IMR-90 (cell line): ENCODE measurements at regions not wholly inside any gene's neighbourhood (a gene's known extent, or its start where the extent isn't known, plus 50 kb on each side); places are given as distances from the start of the nearest gene placed in this dataset.

Source experiments
- ATAC-seq: fragments of 200-7000 bp; cut with Tn5 transposase; 2 replicates; pipeline ENCODE4 v1.9.1; 2020; ENCODE audit warnings: low read depth, mild to moderate bottlenecking, moderate library complexity
- BruUV-seq: library from RNA; stranded (reverse); fragments of 400-500 nt; replicated peaks from 2 replicates; lab custom pipeline; 2021; lab: Mats Ljungman, UMichigan
- CTCF ChIA-PET: fragments of 300-600 bp; formaldehyde crosslinking; extraction: SDS; loops from one replicate; lab custom pipeline; 2021; ENCODE audit warnings: antibody characterized with exemption; lab: Yijun Ruan, JAX
- POLR2A ChIA-PET: fragments of 300-600 bp; sonication (Branson Sonifier 250); formaldehyde crosslinking; loops from one replicate; lab custom pipeline; 2022; ENCODE audit warnings: antibody characterized with exemption; ENCODE audit not compliant: unreplicated experiment; lab: Charles Lee
- DNase-seq: peaks from one replicate; pipeline ENCODE4 v3.0.0; 2013
- H2AFZ ChIP-seq: replicated peaks from 2 replicates; pipeline ENCODE3; 2013; ENCODE audit warnings: low read length, mild to moderate bottlenecking; ENCODE audit not compliant: poor library complexity
- H2AK5ac ChIP-seq: 2 replicates; pipeline ENCODE4 v1.6.1; 2013; ENCODE audit warnings: low read depth, low read length, inconsistent platforms
- H2AK9ac ChIP-seq: replicated peaks from 2 replicates; pipeline ENCODE3; 2013; ENCODE audit warnings: mild to moderate bottlenecking, low read depth, low read length, moderate library complexity; ENCODE audit not compliant: poor library complexity
- H2BK120ac ChIP-seq: 2 replicates; pipeline ENCODE4 v1.6.1; 2013; ENCODE audit warnings: low read depth, low read length, inconsistent platforms
- H2BK15ac ChIP-seq: 3 replicates; pipeline ENCODE4 v1.6.1; 2013; ENCODE audit warnings: low read depth, low read length, inconsistent platforms
- H2BK20ac ChIP-seq: 2 replicates; pipeline ENCODE4 v1.6.1; 2013; ENCODE audit warnings: low read depth, mild to moderate bottlenecking, inconsistent platforms, low read length, moderate library complexity
- H2BK5ac ChIP-seq: 2 replicates; pipeline ENCODE4 v1.6.1; 2013; ENCODE audit warnings: mild to moderate bottlenecking, low read depth, low read length, inconsistent platforms; ENCODE audit not compliant: poor library complexity, severe bottlenecking
- H3K14ac ChIP-seq: replicated peaks from 2 replicates; pipeline ENCODE4 v1.6.1; 2013; ENCODE audit warnings: low read depth, low read length, inconsistent platforms
- H3K18ac ChIP-seq: 2 replicates; pipeline ENCODE4 v1.6.1; 2013; ENCODE audit warnings: low read depth, low read length, control low read depth
- H3K23ac ChIP-seq: 2 replicates; pipeline ENCODE4 v1.6.1; 2013; ENCODE audit warnings: low read depth, low read length, inconsistent platforms
- H3K27ac ChIP-seq: 2 replicates; pipeline ENCODE4 v1.5.1; 2013; ENCODE audit warnings: mild to moderate bottlenecking, control low read depth, low read length; ENCODE audit not compliant: insufficient read depth
- H3K27me3 ChIP-seq: 2 replicates; pipeline ENCODE4 v1.6.1; 2013; ENCODE audit warnings: low read length; ENCODE audit not compliant: control insufficient read depth, insufficient read depth
- H3K36me3 ChIP-seq: 2 replicates; pipeline ENCODE4 v1.6.1; 2013; ENCODE audit warnings: low read length, mixed read lengths; ENCODE audit not compliant: control insufficient read depth, insufficient read depth
- H3K4ac ChIP-seq: 2 replicates; pipeline ENCODE4 v1.6.1; 2013; ENCODE audit warnings: low read depth, low read length, inconsistent platforms
- H3K4me1 ChIP-seq: 2 replicates; pipeline ENCODE4 v1.6.1; 2013; ENCODE audit warnings: low read length, mixed read lengths; ENCODE audit not compliant: control insufficient read depth, insufficient read depth
- H3K4me2 ChIP-seq: 2 replicates; pipeline ENCODE4 v1.6.1; 2013; ENCODE audit warnings: low read depth, mild to moderate bottlenecking, control low read depth, low read length, moderate library complexity
- H3K4me3 ChIP-seq: 2 replicates; pipeline ENCODE4 v1.5.1; 2013; ENCODE audit warnings: low read depth, mild to moderate bottlenecking, control low read depth, low read length, moderate library complexity; ENCODE audit not compliant: insufficient read depth
- H3K56ac ChIP-seq: 2 replicates; pipeline ENCODE4 v1.6.1; 2013; ENCODE audit warnings: low read length, inconsistent platforms; ENCODE audit not compliant: insufficient read depth; ENCODE audit errors: extremely low read depth
- H3K79me1 ChIP-seq, 2 experiments: 2 replicates each; pipeline ENCODE4 v1.6.1; 2013; ENCODE audit warnings: low read length in 2 of 2, inconsistent platforms in 1 of 2, low read depth in 1 of 2
- H3K9ac ChIP-seq: 2 replicates; pipeline ENCODE4 v1.6.1; 2013; ENCODE audit warnings: low read depth, low read length, control low read depth
- H3K9me1 ChIP-seq: 2 replicates; pipeline ENCODE4 v1.6.1; 2013; ENCODE audit warnings: low read length, inconsistent platforms; ENCODE audit not compliant: insufficient read depth
- H3K9me3 ChIP-seq: 2 replicates; pipeline ENCODE4 v1.6.1; 2013; ENCODE audit warnings: low read length; ENCODE audit not compliant: control insufficient read depth, insufficient read depth
- H4K20me1 ChIP-seq: 2 replicates; pipeline ENCODE4 v1.6.1; 2013; ENCODE audit warnings: low read length, inconsistent platforms; ENCODE audit not compliant: insufficient read depth
- H4K5ac ChIP-seq: 2 replicates; pipeline ENCODE4 v1.6.1; 2013; ENCODE audit warnings: mild to moderate bottlenecking, low read depth, low read length, control low read depth
- H4K8ac ChIP-seq, 2 experiments: 2 replicates each; pipeline ENCODE4 v1.6.1; 2013; ENCODE audit warnings: low read depth in 2 of 2, low read length in 2 of 2, control low read depth in 1 of 2, inconsistent platforms in 1 of 2
- H4K91ac ChIP-seq: 2 replicates; pipeline ENCODE4 v1.6.1; 2013; ENCODE audit warnings: low read depth, low read length, inconsistent platforms; ENCODE audit not compliant: insufficient read depth
- BHLHE40 ChIP-seq: fragments of 150-350 bp; IDR thresholded peaks from 2 replicates; pipeline ENCODE4 v1.6.1; 2016; ENCODE audit warnings: mild to moderate bottlenecking, low read depth, low read length
- CEBPB ChIP-seq: IDR thresholded peaks from 2 replicates; pipeline ENCODE4 v1.6.1; 2012; ENCODE audit warnings: low read depth, low read length, improper control_type of control experiment
- CHD1 ChIP-seq: IDR thresholded peaks from 2 replicates; pipeline ENCODE4 v1.6.1; 2012; ENCODE audit warnings: low read depth, low read length, improper control_type of control experiment
- FOS ChIP-seq: fragments of 150-350 bp; IDR thresholded peaks from 2 replicates; pipeline ENCODE4 v1.6.1; 2016; ENCODE audit warnings: low read depth, low read length
- MAFK ChIP-seq: IDR thresholded peaks from 2 replicates; pipeline ENCODE4 v1.6.1; 2012; ENCODE audit warnings: low read depth, low read length, improper control_type of control experiment
- MAZ ChIP-seq: IDR thresholded peaks from 2 replicates; pipeline ENCODE4 v1.6.1; 2012; ENCODE audit warnings: low read depth, mild to moderate bottlenecking, low read length, improper control_type of control experiment, moderate library complexity, borderline replicate concordance
- MXI1 ChIP-seq: IDR thresholded peaks from 2 replicates; pipeline ENCODE4 v1.6.1; 2012; ENCODE audit warnings: low read depth, mild to moderate bottlenecking, low read length, moderate library complexity, borderline replicate concordance
- POLR2A ChIP-seq: IDR thresholded peaks from 2 replicates; pipeline ENCODE4 v1.6.1; 2012; ENCODE audit warnings: mild to moderate bottlenecking, low read depth, low read length
- RAD21 ChIP-seq: IDR thresholded peaks from 2 replicates; pipeline ENCODE4 v1.6.1; 2012; ENCODE audit warnings: low read length, improper control_type of control experiment
- RCOR1 ChIP-seq: IDR thresholded peaks from 2 replicates; pipeline ENCODE4 v1.6.1; 2012; ENCODE audit warnings: mild to moderate bottlenecking, low read length, improper control_type of control experiment; ENCODE audit not compliant: insufficient replicate concordance
- RFX5 ChIP-seq: IDR thresholded peaks from 2 replicates; pipeline ENCODE4 v1.8.0; 2012; ENCODE audit warnings: low read depth, mild to moderate bottlenecking, low read length, moderate library complexity
- SMC3 ChIP-seq: fragments of 150-350 bp; IDR thresholded peaks from 2 replicates; pipeline ENCODE4 v1.6.1; 2016; ENCODE audit warnings: low read depth, mild to moderate bottlenecking, antibody characterized with exemption, low read length, moderate library complexity
- WGBS, 2 experiments: methylation state at CpG; one replicate each; pipeline versions ENCODE4 v1.1.5 to v1.1.7; 2013; ENCODE audit warnings: missing lambda C conversion rate in 2 of 2; ENCODE audit not compliant: insufficient read length in 1 of 2; ENCODE audit errors: extremely low coverage in 2 of 2; 5-methylcytosine and 5-hydroxymethylcytosine counted together
- dilution Hi-C: fragments of 300-500 bp; cut with HindIII; formaldehyde crosslinking; loops from one replicate; pipeline ENCODE4 v1.14.3; 2018; ENCODE audit warnings: low sequenced_read_pairs; ENCODE audit not compliant: unreplicated experiment
- in situ Hi-C: fragments of 300-500 bp; cut with MboI; formaldehyde crosslinking; loops from 3 replicates; pipeline ENCODE4 v1.14.3; 2019; ENCODE audit warnings: low sequenced_read_pairs, inconsistent platforms, mixed read lengths
- intact Hi-C: fragments of 100-400 bp; cut with micrococcal nuclease; formaldehyde crosslinking; loops from 2 replicates; pipeline ENCODE4 v1.10.0; 2022
- TF ChIP-seq, protein P1 (sequence below): fragments of 150-350 bp; IDR thresholded peaks from 2 replicates; pipeline ENCODE4 v1.6.1; 2016; ENCODE audit warnings: low read depth, mild to moderate bottlenecking, low read length, moderate library complexity, borderline replicate concordance
- TF ChIP-seq, protein P2 (sequence below): fragments of 150-350 bp; IDR thresholded peaks from 2 replicates; pipeline ENCODE4 v1.6.1; 2017; ENCODE audit warnings: mild to moderate bottlenecking, antibody characterized with exemption, low read length, low read depth
- TF ChIP-seq, protein P3 (sequence below): conservative IDR thresholded peaks from 2 replicates; pipeline ENCODE4 v1.5.1; 2012; ENCODE audit warnings: mild to moderate bottlenecking, low read depth, low read length, improper control_type of control experiment

DNA sequence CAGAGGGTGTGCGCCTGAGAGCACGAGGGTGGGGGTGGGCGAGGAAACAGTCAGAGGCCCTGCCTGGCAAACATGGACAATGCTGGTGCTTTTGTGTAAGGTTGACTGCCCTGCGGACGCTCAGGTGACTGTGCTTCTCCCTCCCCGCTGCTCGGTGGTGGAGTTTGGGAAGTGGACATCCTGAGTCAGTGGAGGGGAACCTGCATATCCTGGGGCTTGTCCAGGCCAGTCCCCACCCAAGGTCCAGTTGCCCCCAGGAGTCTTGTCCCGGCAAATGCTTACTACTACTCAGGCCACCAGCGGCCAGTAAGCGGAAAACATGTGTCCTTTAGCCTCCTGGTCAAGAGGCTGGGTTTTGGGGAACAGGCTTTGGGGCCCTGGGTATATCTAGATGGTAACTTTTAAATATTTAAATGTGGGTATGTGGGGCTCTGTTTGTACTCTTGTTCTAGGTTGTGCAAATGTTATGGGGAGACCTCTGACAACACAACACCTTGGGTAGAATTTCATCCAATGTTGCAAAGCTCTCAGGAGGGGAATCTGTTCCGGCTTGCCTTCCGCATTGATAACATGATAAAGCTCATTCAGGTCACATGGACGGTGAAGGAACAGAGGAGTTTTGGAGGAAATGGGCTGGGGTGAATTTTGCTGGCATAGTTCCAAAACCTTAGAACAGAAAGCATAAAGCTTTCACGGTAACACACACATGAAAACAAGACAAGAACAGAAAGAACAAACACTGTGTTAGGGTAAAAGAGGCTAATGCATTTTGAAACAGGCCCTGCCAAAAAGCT is 364.9 kb downstream of the PRDM2 start:
- no peak overlapping the region for H3K4me3 ChIP-seq
- no peaks in the 10 kb centered on the region for H3K4me1 ChIP-seq
- no peaks in the 10 kb centered on the region for H3K79me1 ChIP-seq
- 85% methylated on average over 4 of the region's 14 CpGs; no CpG with 5 or more reads in 1 of the 2 experiments for WGBS, 2 experiments
- TF ChIP-seq CHD1 = no peak
- TF ChIP-seq, protein P1, sequence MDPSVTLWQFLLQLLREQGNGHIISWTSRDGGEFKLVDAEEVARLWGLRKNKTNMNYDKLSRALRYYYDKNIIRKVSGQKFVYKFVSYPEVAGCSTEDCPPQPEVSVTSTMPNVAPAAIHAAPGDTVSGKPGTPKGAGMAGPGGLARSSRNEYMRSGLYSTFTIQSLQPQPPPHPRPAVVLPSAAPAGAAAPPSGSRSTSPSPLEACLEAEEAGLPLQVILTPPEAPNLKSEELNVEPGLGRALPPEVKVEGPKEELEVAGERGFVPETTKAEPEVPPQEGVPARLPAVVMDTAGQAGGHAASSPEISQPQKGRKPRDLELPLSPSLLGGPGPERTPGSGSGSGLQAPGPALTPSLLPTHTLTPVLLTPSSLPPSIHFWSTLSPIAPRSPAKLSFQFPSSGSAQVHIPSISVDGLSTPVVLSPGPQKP = no peak
- TF ChIP-seq, protein P2, sequence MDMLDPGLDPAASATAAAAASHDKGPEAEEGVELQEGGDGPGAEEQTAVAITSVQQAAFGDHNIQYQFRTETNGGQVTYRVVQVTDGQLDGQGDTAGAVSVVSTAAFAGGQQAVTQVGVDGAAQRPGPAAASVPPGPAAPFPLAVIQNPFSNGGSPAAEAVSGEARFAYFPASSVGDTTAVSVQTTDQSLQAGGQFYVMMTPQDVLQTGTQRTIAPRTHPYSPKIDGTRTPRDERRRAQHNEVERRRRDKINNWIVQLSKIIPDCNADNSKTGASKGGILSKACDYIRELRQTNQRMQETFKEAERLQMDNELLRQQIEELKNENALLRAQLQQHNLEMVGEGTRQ = no peak
- no peak for TF ChIP-seq FOS
- TF ChIP-seq, protein P3, sequence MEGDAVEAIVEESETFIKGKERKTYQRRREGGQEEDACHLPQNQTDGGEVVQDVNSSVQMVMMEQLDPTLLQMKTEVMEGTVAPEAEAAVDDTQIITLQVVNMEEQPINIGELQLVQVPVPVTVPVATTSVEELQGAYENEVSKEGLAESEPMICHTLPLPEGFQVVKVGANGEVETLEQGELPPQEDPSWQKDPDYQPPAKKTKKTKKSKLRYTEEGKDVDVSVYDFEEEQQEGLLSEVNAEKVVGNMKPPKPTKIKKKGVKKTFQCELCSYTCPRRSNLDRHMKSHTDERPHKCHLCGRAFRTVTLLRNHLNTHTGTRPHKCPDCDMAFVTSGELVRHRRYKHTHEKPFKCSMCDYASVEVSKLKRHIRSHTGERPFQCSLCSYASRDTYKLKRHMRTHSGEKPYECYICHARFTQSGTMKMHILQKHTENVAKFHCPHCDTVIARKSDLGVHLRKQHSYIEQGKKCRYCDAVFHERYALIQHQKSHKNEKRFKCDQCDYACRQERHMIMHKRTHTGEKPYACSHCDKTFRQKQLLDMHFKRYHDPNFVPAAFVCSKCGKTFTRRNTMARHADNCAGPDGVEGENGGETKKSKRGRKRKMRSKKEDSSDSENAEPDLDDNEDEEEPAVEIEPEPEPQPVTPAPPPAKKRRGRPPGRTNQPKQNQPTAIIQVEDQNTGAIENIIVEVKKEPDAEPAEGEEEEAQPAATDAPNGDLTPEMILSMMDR = no peak
- TF ChIP-seq MXI1 = no peak
- no peak for TF ChIP-seq BHLHE40
- no peak for TF ChIP-seq SMC3
- TF ChIP-seq RAD21 = no peak
- TF ChIP-seq MAFK = no peak
- TF ChIP-seq POLR2A = no peak
- no peak for TF ChIP-seq CEBPB
- no peak for TF ChIP-seq MAZ
- no peak for TF ChIP-seq RCOR1
- no peak for TF ChIP-seq RFX5
- no peaks in the 10 kb centered on the region for H4K20me1 ChIP-seq
- no peak overlapping the region for H3K9ac ChIP-seq
- peaks cover 27% of the 10 kb centered on the region for H3K9me3 ChIP-seq
- no peak overlapping the region for H3K14ac ChIP-seq
- H2BK120ac ChIP-seq = no peak overlapping the region
- H2BK20ac ChIP-seq = no peak overlapping the region
- no peak overlapping the region for H3K23ac ChIP-seq
- no peak overlapping the region for H4K5ac ChIP-seq
- H2AK5ac ChIP-seq = no peak overlapping the region
- intact Hi-C loops (no loop called here), in situ Hi-C loops (no loop called here), dilution Hi-C loops (no loop called here)
- H3K27me3 ChIP-seq = no peaks in the 10 kb centered on the region
- H3K36me3 ChIP-seq = no peaks in the 10 kb centered on the region
- no TSS peak for BruUV-seq
- DNase-seq = no peak
- no peak overlapping the region for H3K18ac ChIP-seq
- no peak for ATAC-seq
- no peak overlapping the region for H3K4me2 ChIP-seq
- H4K8ac ChIP-seq = no peak overlapping the region
- H4K91ac ChIP-seq = no peak overlapping the region
- no peak overlapping the region for H3K56ac ChIP-seq
- H2AFZ ChIP-seq = no peak overlapping the region
- no peak overlapping the region for H2AK9ac ChIP-seq
- H3K27ac ChIP-seq = no peak overlapping the region
- no peak overlapping the region for H2BK5ac ChIP-seq
- no peaks in the 10 kb centered on the region for H3K9me1 ChIP-seq
- H2BK15ac ChIP-seq = no peak overlapping the region
- POLR2A ChIA-PET = no interaction called here
- CTCF ChIA-PET = no interaction called here
- H3K4ac ChIP-seq = no peak overlapping the region
